NCI-H524 (cell line): ENCODE measurements at regions not wholly inside any gene's neighbourhood (a gene's known extent, or its start where the extent isn't known, plus 50 kb on each side); places are given as distances from the start of the nearest gene placed in this dataset.

Experiments
- DNase-seq, 2 experiments: peaks; one replicate each; lab custom pipeline; 2025; lab: John Stamatoyannopoulos, UW

- DNase-seq: no peak
Measured at GRCh38 chr1:25035523-25036116, 105.5 kb upstream of the RUNX3 start.

- no peak for DNase-seq
Measured at GRCh38 chr1:25034736-25035522, 104.9 kb upstream of the RUNX3 start.

- no peak for DNase-seq
Measured at GRCh38 chr1:25033828-25034705, 104.0 kb upstream of the RUNX3 start.

GRCh38 chr1:25033030-25033827 lies 103.2 kb upstream of the RUNX3 start:
- DNase-seq: no peak

- no peak for DNase-seq
Measured at GRCh38 chr1:25031966-25032667, 102.0 kb upstream of the RUNX3 start.

- no peak for DNase-seq
Measured at GRCh38 chr1:25031601-25031965, 101.5 kb upstream of the RUNX3 start.

- no peak for DNase-seq
Measured at GRCh38 chr1:25030674-25031589, 100.9 kb upstream of the RUNX3 start.

- DNase-seq: no peak
Measured at GRCh38 chr1:25030012-25030411, 99.9 kb upstream of the RUNX3 start.

GRCh38 chr1:25028907-25029599 lies 99.0 kb upstream of the RUNX3 start:
- no peak for DNase-seq

- no peak for DNase-seq
Measured at GRCh38 chr1:25028587-25028906, 98.5 kb upstream of the RUNX3 start.

- no peak for DNase-seq
Measured at GRCh38 chr1:25027822-25028586, 97.9 kb upstream of the RUNX3 start.

GRCh38 chr1:25026730-25027450 lies 96.8 kb upstream of the RUNX3 start:
- DNase-seq: no peak

GRCh38 chr1:25026304-25026703 lies 96.2 kb upstream of the RUNX3 start:
- no peak for DNase-seq

GRCh38 chr1:25024615-25025350 lies 94.7 kb upstream of the RUNX3 start:
- DNase-seq: no peak

GRCh38 chr1:25023826-25024225 lies 93.8 kb upstream of the RUNX3 start:
- DNase-seq: no peak

GRCh38 chr1:25023190-25023578 lies 93.1 kb upstream of the RUNX3 start:
- no peak for DNase-seq

GRCh38 chr1:25022361-25023189 lies 92.5 kb upstream of the RUNX3 start:
- DNase-seq: no peak
